ENCODE measurements at regions not wholly inside any gene's neighbourhood (a gene's known extent, or its start where the extent isn't known, plus 50 kb on each side); places are given as distances from the start of the nearest gene placed in this dataset.

GRCh38 chr4:41349021-41349420 is 92.3 kb downstream of the UCHL1 start:
- H3K79me2 ChIP-seq (ENCODE audit: control insufficient read depth, insufficient read depth, low read length), result no peaks in the 10 kb centered on the region
- no peaks in the 10 kb centered on the region for H3K36me3 ChIP-seq (ENCODE audit: control insufficient read depth in 2 of 2, insufficient read depth in 2 of 2, low read length in 1 of 2)
- no peak for TF ChIP-seq NR2F1 (conservative IDR thresholded peaks at IDR 0.05)
- no peak for TF ChIP-seq CREM (IDR thresholded peaks at IDR 0.05; ENCODE audit: low read depth)
- TF ChIP-seq ESRRA (IDR thresholded peaks at IDR 0.05; ENCODE audit: low read length), result no peak
- TF ChIP-seq KAT2A (conservative IDR thresholded peaks at IDR 0.05; ENCODE audit: control insufficient read depth, low read depth, low read length), result no peak
- TF ChIP-seq EZH2 (IDR thresholded peaks at IDR 0.05; ENCODE audit: borderline replicate concordance, control insufficient read depth, low read depth, low read length), result no peak
- no peak for TF ChIP-seq SUPT20H (IDR thresholded peaks at IDR 0.05; ENCODE audit: borderline replicate concordance, control insufficient read depth, low read depth, low read length)
- TF ChIP-seq ZNF24 (IDR thresholded peaks at IDR 0.05), result no peak
- TF ChIP-seq LARP7 (IDR thresholded peaks at IDR 0.05), result no peak
- TF ChIP-seq ZNF592 (IDR thresholded peaks at IDR 0.05), result no peak
- TF ChIP-seq ZBTB11 (CRISPR knock-in tag; IDR thresholded peaks at IDR 0.05), result no peak
- no peak for TF ChIP-seq NFYB (IDR thresholded peaks at IDR 0.05; ENCODE audit: insufficient read depth, low read depth, low read length)
- no peak for TF ChIP-seq EED (IDR thresholded peaks at IDR 0.05; ENCODE audit: low read depth)
- no peak for TF ChIP-seq NR2C2 (IDR thresholded peaks at IDR 0.05; ENCODE audit: borderline replicate concordance, control insufficient read depth, insufficient read length, low read depth)
- in situ Hi-C loops (cut with MboI) (no loop called here), intact Hi-C loops (cut with micrococcal nuclease; ENCODE audit: unreplicated experiment) (no loop called here)
- H3K27me3 ChIP-seq (replicated peaks in 1 of 2; ENCODE audit: control insufficient read depth in 2 of 2, insufficient read depth in 2 of 2, low read length in 1 of 2), result no peaks in the 10 kb centered on the region
- H4K20me1 ChIP-seq (ENCODE audit: control insufficient read depth, insufficient read depth), result no peaks in the 10 kb centered on the region
- DNase-seq (ENCODE audit: low read depth, low spot score) (no peak), FAIRE-seq (no peak), ATAC-seq (no peak)
- H2AFZ ChIP-seq (ENCODE audit: control insufficient read depth, low read depth, low read length), result no peak overlapping the region
- H3K27ac ChIP-seq (ENCODE audit: control insufficient read depth, insufficient read depth), result no peak overlapping the region
- CTCF ChIA-PET, result no interaction called here
- H3K9me3 ChIP-seq (replicated peaks; ENCODE audit: control insufficient read depth, insufficient read depth, low read length), result no peaks in the 10 kb centered on the region
- no peak overlapping the region for H3K4me2 ChIP-seq (ENCODE audit: control insufficient read depth, insufficient read depth)
- POLR2A ChIA-PET, result no interaction called here
- no peaks in the 10 kb centered on the region for H3K4me1 ChIP-seq (ENCODE audit: control insufficient read depth, insufficient read depth, low read length)
- RAD21 ChIA-PET (ENCODE audit: unreplicated experiment), result no interaction called here
- SMC1A ChIA-PET (ENCODE audit: uncharacterized antibody, unreplicated experiment), result no interaction called here
- no TSS peak for BruUV-seq (replicated peaks)
- no peak overlapping the region for H3K4me3 ChIP-seq
- no peak overlapping the region for H3K9ac ChIP-seq (ENCODE audit: control insufficient read depth, insufficient read depth, low read length)
